Spleen (tissue), 11 donors: ENCODE measurements at regions not wholly inside any gene's neighbourhood (a gene's known extent, or its start where the extent isn't known, plus 50 kb on each side); places are given as distances from the start of the nearest gene placed in this dataset.

Experiments used
- DNase-seq: peaks from one replicate; pipeline ENCODE4 v3.0.0-alpha.2; 2020
- H3K27ac ChIP-seq, 8 donors: fragments of 200-600 bp; sonication (generic) in 7 of 8; 1 replicate in 4 of 8; 2 replicates in 4 of 8; pipeline versions ENCODE4 v1.5.0 to v1.8.0; 2016 to 2021; ENCODE audit warnings: inconsistent platforms in 4 of 8, mild to moderate bottlenecking in 4 of 8, moderate library complexity in 1 of 8
- H3K27me3 ChIP-seq, 7 donors: fragments of 200-600 bp; sonication (generic) in 6 of 7; replicated peaks in 1 of 7; 1 replicate in 4 of 7; 2 replicates in 3 of 7; pipeline versions ENCODE4 v1.5.0 to v1.8.0; 2016 to 2021; ENCODE audit warnings: inconsistent platforms in 3 of 7, mild to moderate bottlenecking in 1 of 7
- H3K36me3 ChIP-seq, 6 donors: fragments of 200-600 bp; sonication (generic) in 5 of 6; 1 replicate in 4 of 6; 2 replicates in 2 of 6; pipeline versions ENCODE4 v1.5.0 to v1.8.0; 2016 to 2021; ENCODE audit warnings: inconsistent platforms in 2 of 6
- H3K4me1 ChIP-seq, 6 donors: fragments of 200-600 bp; sonication (generic) in 5 of 6; 1 replicate in 3 of 6; 2 replicates in 3 of 6; pipeline versions ENCODE4 v1.5.0 to v1.8.0; 2016 to 2021; ENCODE audit warnings: inconsistent platforms in 3 of 6
- H3K4me3 ChIP-seq, 8 donors: fragments of 200-600 bp; sonication (generic) in 7 of 8; 1 replicate in 4 of 8; 2 replicates in 4 of 8; pipeline versions ENCODE4 v1.5.0 to v1.8.0; 2016 to 2021; ENCODE audit warnings: inconsistent platforms in 4 of 8, mild to moderate bottlenecking in 4 of 8, moderate library complexity in 2 of 8
- H3K9me3 ChIP-seq, 8 donors: fragments of 200-600 bp; sonication (generic) in 7 of 8; 1 replicate in 4 of 8; 2 replicates in 4 of 8; pipeline versions ENCODE4 v1.5.0 to v1.8.0; 2016 to 2021; ENCODE audit warnings: inconsistent platforms in 4 of 8
- POLR2A ChIP-seq, 3 donors: fragments of 450-650 bp; IDR thresholded peaks; one replicate each; pipeline ENCODE4 v1.5.1; 2017; ENCODE audit warnings: antibody characterized with exemption in 3 of 3, mild to moderate bottlenecking in 1 of 3
- POLR2AphosphoS5 ChIP-seq, 3 donors: sonication (generic); formaldehyde crosslinking; IDR thresholded peaks; one replicate each; pipeline ENCODE4 v1.5.1; 2017; ENCODE audit warnings: antibody characterized with exemption in 3 of 3
- whole genome bisulfite sequencing, 5 donors: extraction: QIAGEN DNeasy Blood & Tissue Kit in 3 of 5; methylation state at CpG; one replicate each; pipeline versions ENCODE4 v1.1.5 to v1.1.7; 2013 to 2018; 5-methylcytosine and 5-hydroxymethylcytosine counted together
- intact Hi-C: fragments of 100-400 bp; cut with DNase I; formaldehyde crosslinking; loops from one replicate; pipeline ENCODE4 v1.15.0; 2023; ENCODE audit warnings: low total_unique reads
- TF ChIP-seq, protein P1 (sequence below), 11 experiments: fragments of 200-600 bp in 7 of 11; fragments of 450-650 bp in 4 of 11; sonication (generic) in 4 of 11; IDR thresholded peaks in 8 of 11; conservative IDR thresholded peaks in 3 of 11; 1 replicate in 7 of 11; 2 replicates in 4 of 11; pipeline versions ENCODE4 v1.4.0 to v1.8.0; 2016 to 2021; ENCODE audit warnings: antibody characterized with exemption in 11 of 11, inconsistent platforms in 4 of 11, mild to moderate bottlenecking in 1 of 11
- donor health status: healthy with polysubstance abuse.
- donor health status: DM: no; HTN: no; CAD: no; lungs with moderate emphysema.
- donor health status: DM: no; HTN: no; CAD: no.
- donor health status: Bipolar disorder and iron deficiency.
- donor health status: healthy.
- donor health status: DM: no; HTN: no; CAD: no.
- donor health status: DM: yes; HTN: yes; CAD: no.

DNA sequence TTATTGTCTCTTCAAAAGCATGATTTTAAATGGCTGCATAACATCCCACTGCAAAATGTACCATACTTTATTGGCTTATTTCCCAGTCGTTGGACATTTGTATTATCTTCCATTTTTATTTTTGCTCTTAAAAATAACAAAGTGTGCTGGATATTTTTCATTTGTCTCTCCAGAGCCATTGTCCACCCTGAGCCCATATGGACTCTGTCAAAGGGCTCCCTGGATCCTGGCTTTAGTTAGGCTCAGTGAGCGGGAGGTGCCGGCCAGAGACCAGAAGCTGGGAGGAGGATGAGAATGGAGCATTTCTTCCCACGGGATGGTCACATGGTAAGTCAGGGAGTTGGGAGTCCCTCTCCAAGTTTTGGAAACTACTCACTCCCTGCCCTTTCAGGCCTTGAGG lies 296.9 kb downstream of the NUAK1 start:
- H3K27ac ChIP-seq = no peak overlapping the region
- H3K9me3 ChIP-seq = no peaks in the 10 kb centered on the region
- no peak for DNase-seq
- H3K36me3 ChIP-seq = no peaks in the 10 kb centered on the region
- peaks cover 0 to 4% (median 0%) of the 10 kb centered on the region in 7 donors for H3K27me3 ChIP-seq
- 69 to 84% (median 76%) methylated on average over 4 of the region's 4 CpGs for WGBS, 5 donors
- intact Hi-C loops = no loop called here
- no peak overlapping the region for H3K4me3 ChIP-seq
- no peaks in the 10 kb centered on the region for H3K4me1 ChIP-seq
- TF ChIP-seq POLR2AphosphoS5 (IDR thresholded peaks at IDR 0.05) (no peak), POLR2A (IDR thresholded peaks at IDR 0.05) (no peak)
- TF ChIP-seq, protein P1, sequence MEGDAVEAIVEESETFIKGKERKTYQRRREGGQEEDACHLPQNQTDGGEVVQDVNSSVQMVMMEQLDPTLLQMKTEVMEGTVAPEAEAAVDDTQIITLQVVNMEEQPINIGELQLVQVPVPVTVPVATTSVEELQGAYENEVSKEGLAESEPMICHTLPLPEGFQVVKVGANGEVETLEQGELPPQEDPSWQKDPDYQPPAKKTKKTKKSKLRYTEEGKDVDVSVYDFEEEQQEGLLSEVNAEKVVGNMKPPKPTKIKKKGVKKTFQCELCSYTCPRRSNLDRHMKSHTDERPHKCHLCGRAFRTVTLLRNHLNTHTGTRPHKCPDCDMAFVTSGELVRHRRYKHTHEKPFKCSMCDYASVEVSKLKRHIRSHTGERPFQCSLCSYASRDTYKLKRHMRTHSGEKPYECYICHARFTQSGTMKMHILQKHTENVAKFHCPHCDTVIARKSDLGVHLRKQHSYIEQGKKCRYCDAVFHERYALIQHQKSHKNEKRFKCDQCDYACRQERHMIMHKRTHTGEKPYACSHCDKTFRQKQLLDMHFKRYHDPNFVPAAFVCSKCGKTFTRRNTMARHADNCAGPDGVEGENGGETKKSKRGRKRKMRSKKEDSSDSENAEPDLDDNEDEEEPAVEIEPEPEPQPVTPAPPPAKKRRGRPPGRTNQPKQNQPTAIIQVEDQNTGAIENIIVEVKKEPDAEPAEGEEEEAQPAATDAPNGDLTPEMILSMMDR (IDR thresholded peaks at IDR 0.05 in 8 of 11, conservative IDR thresholded peaks at IDR 0.05 in 3 of 11) = no peak

DNA sequence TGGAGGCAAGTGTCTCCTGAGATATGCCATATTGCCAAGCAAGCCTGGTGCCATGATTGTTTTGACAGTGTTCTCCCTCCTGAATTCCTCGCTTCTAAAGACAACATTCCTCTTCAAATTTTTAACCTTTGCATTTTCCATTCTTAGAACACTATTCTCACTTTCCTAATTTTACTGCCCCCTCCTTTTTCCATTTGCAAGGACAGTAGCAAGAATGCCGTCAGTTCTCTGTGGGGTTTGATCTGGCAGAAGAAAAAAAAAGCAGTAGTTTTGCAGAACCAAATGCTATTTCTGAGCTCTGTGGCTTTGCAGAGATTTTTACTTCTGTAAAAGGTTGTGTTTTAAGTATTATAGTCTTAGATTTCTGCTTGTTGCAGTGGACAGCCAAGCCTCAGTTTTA lies 295.2 kb downstream of the NUAK1 start:
- intact Hi-C loops = no loop called here
- 71 to 85% (median 77%) methylated on average over 2 of the region's 2 CpGs for WGBS, 5 donors
- DNase-seq = no peak
- no peaks in the 10 kb centered on the region for H3K9me3 ChIP-seq
- H3K36me3 ChIP-seq = no peaks in the 10 kb centered on the region
- peaks cover 0 to 4% (median 0%) of the 10 kb centered on the region in 7 donors for H3K27me3 ChIP-seq
- H3K4me3 ChIP-seq = no peak overlapping the region
- TF ChIP-seq POLR2AphosphoS5 (IDR thresholded peaks at IDR 0.05) (no peak), POLR2A (IDR thresholded peaks at IDR 0.05) (no peak)
- TF ChIP-seq, protein P1 (IDR thresholded peaks at IDR 0.05 in 8 of 11, conservative IDR thresholded peaks at IDR 0.05 in 3 of 11) = no peak
- no peaks in the 10 kb centered on the region for H3K4me1 ChIP-seq
- no peak overlapping the region for H3K27ac ChIP-seq

- Histone ChIP-seq H3K4me1 (no peaks in the 10 kb centered on the region), H3K4me3 (no peak overlapping the region), H3K27ac (no peak overlapping the region), H3K27me3 (peaks cover 0 to 4% (median 0%) of the 10 kb centered on the region in 7 donors), H3K9me3 (no peaks in the 10 kb centered on the region), H3K36me3 (no peaks in the 10 kb centered on the region)
- intact Hi-C loops = no loop called here
- WGBS, 5 donors = 79 to 86% (median 83%) methylated on average over 11 of the region's 11 CpGs
- no peak for DNase-seq
- TF ChIP-seq, protein P1 (IDR thresholded peaks at IDR 0.05 in 8 of 11, conservative IDR thresholded peaks at IDR 0.05 in 3 of 11) = no peak
- TF ChIP-seq POLR2AphosphoS5 (IDR thresholded peaks at IDR 0.05) (no peak), POLR2A (IDR thresholded peaks at IDR 0.05) (no peak)
Observed at GRCh38 chr12:105843986-105844760, 294.6 kb downstream of the NUAK1 start.

DNA sequence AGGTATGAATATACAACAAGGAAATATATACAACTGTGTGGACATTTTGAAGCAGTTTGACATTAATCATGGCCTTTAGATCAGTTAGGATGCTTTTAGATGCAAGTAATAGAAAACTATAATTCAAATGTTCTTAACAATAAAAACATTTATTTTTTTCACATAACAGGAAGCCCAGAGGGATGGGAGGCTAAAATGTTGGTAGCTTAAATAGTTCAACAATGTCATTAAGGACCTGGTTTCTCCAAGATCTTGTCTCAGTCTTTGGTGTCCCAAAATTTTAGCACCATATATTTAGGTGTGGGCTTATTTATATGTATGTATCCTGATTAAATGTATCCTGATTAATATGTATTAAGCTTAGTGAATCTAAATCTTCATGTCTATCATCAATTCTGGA lies 292.4 kb downstream of the NUAK1 start:
- Histone ChIP-seq H3K4me3 (no peak overlapping the region), H3K27me3 (peaks cover 0 to 4% (median 0%) of the 10 kb centered on the region in 7 donors), H3K9me3 (no peaks in the 10 kb centered on the region), H3K4me1 (no peaks in the 10 kb centered on the region), H3K36me3 (no peaks in the 10 kb centered on the region), H3K27ac (no peak overlapping the region)
- intact Hi-C loops = no loop called here
- no peak for TF ChIP-seq POLR2AphosphoS5 (IDR thresholded peaks at IDR 0.05)
- TF ChIP-seq POLR2A (IDR thresholded peaks at IDR 0.05) = no peak
- TF ChIP-seq, protein P1 (IDR thresholded peaks at IDR 0.05 in 8 of 11, conservative IDR thresholded peaks at IDR 0.05 in 3 of 11) = no peak
- no peak for DNase-seq
